H1 (cell line): ENCODE measurements at regions not wholly inside any gene's neighbourhood (a gene's known extent, or its start where the extent isn't known, plus 50 kb on each side); places are given as distances from the start of the nearest gene placed in this dataset.

ENCODE experiments used
- TF ChIP-seq, protein P1 (sequence below): fragments of 300-600 bp; sonication (generic); IDR thresholded peaks from 2 replicates; pipeline ENCODE4 v1.7.1; 2012; ENCODE audit warnings: low read length, moderate library complexity, mild to moderate bottlenecking, inconsistent platforms; ENCODE audit not compliant: insufficient replicate concordance

DNA sequence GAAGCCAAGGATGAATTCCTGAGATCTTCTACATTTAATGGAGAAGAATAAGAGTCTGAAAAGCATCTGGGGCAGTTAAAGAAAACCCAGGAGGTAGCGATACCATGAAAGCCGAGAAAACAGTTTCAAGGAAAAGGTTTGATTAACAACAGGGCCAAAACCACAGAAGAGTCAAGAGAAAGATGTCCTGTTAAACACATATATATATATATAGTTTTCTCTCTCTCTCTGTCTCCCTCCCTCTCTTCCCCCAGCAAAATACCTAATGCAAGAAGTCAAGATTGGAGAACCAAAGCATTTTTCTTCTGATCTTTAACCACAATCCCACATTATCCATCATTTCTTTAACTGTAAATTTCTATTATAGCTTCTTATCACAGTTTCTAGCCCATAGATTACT, 261.4 kb downstream of the SNX13 start (continued):
- TF ChIP-seq, protein P1, sequence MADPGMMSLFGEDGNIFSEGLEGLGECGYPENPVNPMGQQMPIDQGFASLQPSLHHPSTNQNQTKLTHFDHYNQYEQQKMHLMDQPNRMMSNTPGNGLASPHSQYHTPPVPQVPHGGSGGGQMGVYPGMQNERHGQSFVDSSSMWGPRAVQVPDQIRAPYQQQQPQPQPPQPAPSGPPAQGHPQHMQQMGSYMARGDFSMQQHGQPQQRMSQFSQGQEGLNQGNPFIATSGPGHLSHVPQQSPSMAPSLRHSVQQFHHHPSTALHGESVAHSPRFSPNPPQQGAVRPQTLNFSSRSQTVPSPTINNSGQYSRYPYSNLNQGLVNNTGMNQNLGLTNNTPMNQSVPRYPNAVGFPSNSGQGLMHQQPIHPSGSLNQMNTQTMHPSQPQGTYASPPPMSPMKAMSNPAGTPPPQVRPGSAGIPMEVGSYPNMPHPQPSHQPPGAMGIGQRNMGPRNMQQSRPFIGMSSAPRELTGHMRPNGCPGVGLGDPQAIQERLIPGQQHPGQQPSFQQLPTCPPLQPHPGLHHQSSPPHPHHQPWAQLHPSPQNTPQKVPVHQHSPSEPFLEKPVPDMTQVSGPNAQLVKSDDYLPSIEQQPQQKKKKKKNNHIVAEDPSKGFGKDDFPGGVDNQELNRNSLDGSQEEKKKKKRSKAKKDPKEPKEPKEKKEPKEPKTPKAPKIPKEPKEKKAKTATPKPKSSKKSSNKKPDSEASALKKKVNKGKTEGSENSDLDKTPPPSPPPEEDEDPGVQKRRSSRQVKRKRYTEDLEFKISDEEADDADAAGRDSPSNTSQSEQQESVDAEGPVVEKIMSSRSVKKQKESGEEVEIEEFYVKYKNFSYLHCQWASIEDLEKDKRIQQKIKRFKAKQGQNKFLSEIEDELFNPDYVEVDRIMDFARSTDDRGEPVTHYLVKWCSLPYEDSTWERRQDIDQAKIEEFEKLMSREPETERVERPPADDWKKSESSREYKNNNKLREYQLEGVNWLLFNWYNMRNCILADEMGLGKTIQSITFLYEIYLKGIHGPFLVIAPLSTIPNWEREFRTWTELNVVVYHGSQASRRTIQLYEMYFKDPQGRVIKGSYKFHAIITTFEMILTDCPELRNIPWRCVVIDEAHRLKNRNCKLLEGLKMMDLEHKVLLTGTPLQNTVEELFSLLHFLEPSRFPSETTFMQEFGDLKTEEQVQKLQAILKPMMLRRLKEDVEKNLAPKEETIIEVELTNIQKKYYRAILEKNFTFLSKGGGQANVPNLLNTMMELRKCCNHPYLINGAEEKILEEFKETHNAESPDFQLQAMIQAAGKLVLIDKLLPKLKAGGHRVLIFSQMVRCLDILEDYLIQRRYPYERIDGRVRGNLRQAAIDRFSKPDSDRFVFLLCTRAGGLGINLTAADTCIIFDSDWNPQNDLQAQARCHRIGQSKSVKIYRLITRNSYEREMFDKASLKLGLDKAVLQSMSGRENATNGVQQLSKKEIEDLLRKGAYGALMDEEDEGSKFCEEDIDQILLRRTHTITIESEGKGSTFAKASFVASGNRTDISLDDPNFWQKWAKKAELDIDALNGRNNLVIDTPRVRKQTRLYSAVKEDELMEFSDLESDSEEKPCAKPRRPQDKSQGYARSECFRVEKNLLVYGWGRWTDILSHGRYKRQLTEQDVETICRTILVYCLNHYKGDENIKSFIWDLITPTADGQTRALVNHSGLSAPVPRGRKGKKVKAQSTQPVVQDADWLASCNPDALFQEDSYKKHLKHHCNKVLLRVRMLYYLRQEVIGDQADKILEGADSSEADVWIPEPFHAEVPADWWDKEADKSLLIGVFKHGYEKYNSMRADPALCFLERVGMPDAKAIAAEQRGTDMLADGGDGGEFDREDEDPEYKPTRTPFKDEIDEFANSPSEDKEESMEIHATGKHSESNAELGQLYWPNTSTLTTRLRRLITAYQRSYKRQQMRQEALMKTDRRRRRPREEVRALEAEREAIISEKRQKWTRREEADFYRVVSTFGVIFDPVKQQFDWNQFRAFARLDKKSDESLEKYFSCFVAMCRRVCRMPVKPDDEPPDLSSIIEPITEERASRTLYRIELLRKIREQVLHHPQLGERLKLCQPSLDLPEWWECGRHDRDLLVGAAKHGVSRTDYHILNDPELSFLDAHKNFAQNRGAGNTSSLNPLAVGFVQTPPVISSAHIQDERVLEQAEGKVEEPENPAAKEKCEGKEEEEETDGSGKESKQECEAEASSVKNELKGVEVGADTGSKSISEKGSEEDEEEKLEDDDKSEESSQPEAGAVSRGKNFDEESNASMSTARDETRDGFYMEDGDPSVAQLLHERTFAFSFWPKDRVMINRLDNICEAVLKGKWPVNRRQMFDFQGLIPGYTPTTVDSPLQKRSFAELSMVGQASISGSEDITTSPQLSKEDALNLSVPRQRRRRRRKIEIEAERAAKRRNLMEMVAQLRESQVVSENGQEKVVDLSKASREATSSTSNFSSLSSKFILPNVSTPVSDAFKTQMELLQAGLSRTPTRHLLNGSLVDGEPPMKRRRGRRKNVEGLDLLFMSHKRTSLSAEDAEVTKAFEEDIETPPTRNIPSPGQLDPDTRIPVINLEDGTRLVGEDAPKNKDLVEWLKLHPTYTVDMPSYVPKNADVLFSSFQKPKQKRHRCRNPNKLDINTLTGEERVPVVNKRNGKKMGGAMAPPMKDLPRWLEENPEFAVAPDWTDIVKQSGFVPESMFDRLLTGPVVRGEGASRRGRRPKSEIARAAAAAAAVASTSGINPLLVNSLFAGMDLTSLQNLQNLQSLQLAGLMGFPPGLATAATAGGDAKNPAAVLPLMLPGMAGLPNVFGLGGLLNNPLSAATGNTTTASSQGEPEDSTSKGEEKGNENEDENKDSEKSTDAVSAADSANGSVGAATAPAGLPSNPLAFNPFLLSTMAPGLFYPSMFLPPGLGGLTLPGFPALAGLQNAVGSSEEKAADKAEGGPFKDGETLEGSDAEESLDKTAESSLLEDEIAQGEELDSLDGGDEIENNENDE: no peak
